GM23338 (cell line): ENCODE measurements at regions not wholly inside any gene's neighbourhood (a gene's known extent, or its start where the extent isn't known, plus 50 kb on each side); places are given as distances from the start of the nearest gene placed in this dataset.
"Not testable (repeated sequence)": the region's sequence is repeated elsewhere in the genome, so short reads cannot be mapped to it uniquely, and the experiment has no call there.

Experiments used
- CREB1 ChIP-seq: fragments of 250-450 bp; sonication (Bioruptor Pico); IDR thresholded peaks from 2 replicates; pipeline ENCODE4 v1.5.0; 2020; ENCODE audit warnings: low read depth, mild to moderate bottlenecking, moderate library complexity
- CTCF ChIP-seq, 2 experiments: fragments of 200-600 bp in 1 of 2; sonication (generic) in 1 of 2; conservative IDR thresholded peaks; 2 replicates each; pipeline versions ENCODE4 v1.5.1 to v1.6.1; 2016 to 2017; ENCODE audit warnings: antibody characterized with exemption in 2 of 2, low read depth in 2 of 2, mild to moderate bottlenecking in 2 of 2, moderate library complexity in 1 of 2
- ETS1 ChIP-seq: IDR thresholded peaks from 2 replicates; pipeline ENCODE4 v1.6.1; 2016; ENCODE audit warnings: antibody characterized with exemption
- EZH2 ChIP-seq: fragments of 200-600 bp; sonication (generic); IDR thresholded peaks from one replicate; pipeline ENCODE4 v1.8.0; 2017; ENCODE audit warnings: antibody characterized with exemption, mild to moderate bottlenecking, low read depth; ENCODE audit not compliant: unreplicated experiment
- EZH2phosphoT487 ChIP-seq: fragments of 200-600 bp; sonication (generic); IDR thresholded peaks from one replicate; pipeline ENCODE4 v1.8.1; 2018; ENCODE audit warnings: antibody characterized with exemption; ENCODE audit not compliant: unreplicated experiment
- JUNB ChIP-seq: IDR thresholded peaks from one replicate; pipeline ENCODE4 v1.6.1; 2016; ENCODE audit warnings: antibody characterized with exemption; ENCODE audit not compliant: unreplicated experiment
- NANOG ChIP-seq: IDR thresholded peaks from 2 replicates; pipeline ENCODE4 v1.6.1; 2016; ENCODE audit warnings: antibody characterized with exemption, borderline replicate concordance
- POLR2AphosphoS5 ChIP-seq: IDR thresholded peaks from 2 replicates; pipeline ENCODE4 v1.6.1; 2016; ENCODE audit warnings: antibody characterized with exemption, low read depth
- REST ChIP-seq: IDR thresholded peaks from one replicate; pipeline ENCODE4 v1.6.1; 2018; ENCODE audit warnings: antibody characterized with exemption; ENCODE audit not compliant: unreplicated experiment
- STAT1 ChIP-seq: IDR thresholded peaks from one replicate; pipeline ENCODE4 v1.6.1; 2016; ENCODE audit warnings: antibody characterized with exemption; ENCODE audit not compliant: unreplicated experiment

- TF ChIP-seq POLR2AphosphoS5; CTCF (conservative IDR thresholded peaks at IDR 0.05; ENCODE audit: low read depth in 2 of 2); EZH2; ETS1; EZH2phosphoT487; REST; CREB1 (CRISPR knock-in tag); STAT1; JUNB; NANOG: not testable (repeated sequence)
Measured at GRCh38 chr12:67900418-67900817, 88.8 kb upstream of the IFNG-AS1 start.
